Thymus (tissue), 11 donors: ENCODE measurements at regions not wholly inside any gene's neighbourhood (a gene's known extent, or its start where the extent isn't known, plus 50 kb on each side); places are given as distances from the start of the nearest gene placed in this dataset.

Source experiments
- DNase-seq, 9 donors: peaks; one replicate each; pipeline ENCODE4 v3.0.0-alpha.2; 2013; ENCODE audit warnings: low spot score in 9 of 9, low read depth in 6 of 9, missing footprints in 1 of 9
- H3K27ac ChIP-seq, 2 donors: one replicate each; pipeline ENCODE4 v1.5.1; 2013; ENCODE audit warnings: control low read depth in 1 of 2, low read depth in 1 of 2, low read length in 1 of 2, mild to moderate bottlenecking in 1 of 2, moderate library complexity in 1 of 2
- H3K27me3 ChIP-seq, 2 donors: one replicate each; pipeline ENCODE4 v1.5.1; 2013; ENCODE audit warnings: low read length in 1 of 2; ENCODE audit not compliant: control insufficient read depth in 2 of 2, insufficient read depth in 1 of 2
- H3K36me3 ChIP-seq, 2 donors: one replicate each; pipeline ENCODE4 v1.5.1; 2013; ENCODE audit warnings: low read length in 1 of 2, mild to moderate bottlenecking in 1 of 2, moderate library complexity in 1 of 2; ENCODE audit not compliant: control insufficient read depth in 2 of 2, insufficient read depth in 2 of 2
- H3K4me1 ChIP-seq, 2 donors: one replicate each; pipeline ENCODE4 v1.5.1; 2013; ENCODE audit warnings: low read length in 2 of 2; ENCODE audit not compliant: control insufficient read depth in 2 of 2, insufficient read depth in 2 of 2
- H3K4me3 ChIP-seq, 2 donors: one replicate each; pipeline ENCODE4 v1.5.1; 2013; ENCODE audit warnings: low read length in 2 of 2, control low read depth in 1 of 2, mild to moderate bottlenecking in 1 of 2
- H3K9me3 ChIP-seq, 2 donors: one replicate each; pipeline ENCODE4 v1.5.1; 2013; ENCODE audit warnings: low read length in 1 of 2, mild to moderate bottlenecking in 1 of 2; ENCODE audit not compliant: control insufficient read depth in 2 of 2, insufficient read depth in 1 of 2
- WGBS: extraction: QIAGEN DNeasy Blood & Tissue Kit; methylation state at CpG from one replicate; pipeline ENCODE4 v1.1.7; 2013; 5-methylcytosine and 5-hydroxymethylcytosine counted together
- donor health status: healthy.

GRCh38 chr4:123305736-123306135, 90.9 kb upstream of the SPRY1 start:
- 83% methylated on average over 6 of the region's 6 CpGs for WGBS
- Histone ChIP-seq H3K27me3 (no peaks in the 10 kb centered on the region), H3K9me3 (peaks cover 0 to 3% of the 10 kb centered on the region in 2 donors), H3K4me1 (peaks cover 33 to 49% of the 10 kb centered on the region in 2 donors), H3K36me3 (peaks cover 0 to under 1% of the 10 kb centered on the region in 2 donors), H3K4me3 (no peak overlapping the region), H3K27ac (peak overlapping the region; percentile 40 to 92)
- DNase-seq, result peak in 1 of 9 donors; percentile 54

GRCh38 chr4:123306769-123307168, 89.8 kb upstream of the SPRY1 start:
- Histone ChIP-seq H3K4me1 (peaks cover 32 to 50% of the 10 kb centered on the region in 2 donors), H3K4me3 (no peak overlapping the region), H3K27me3 (no peaks in the 10 kb centered on the region), H3K36me3 (peaks cover 0 to 3% of the 10 kb centered on the region in 2 donors), H3K27ac (no peak overlapping the region), H3K9me3 (peaks cover 0 to 3% of the 10 kb centered on the region in 2 donors)
- DNase-seq, result no peak
- whole genome bisulfite sequencing, result 97% methylated on average over 2 of the region's 2 CpGs

- 98% methylated on average over 1 of the region's 1 CpG for whole genome bisulfite sequencing
- no peak overlapping the region for H3K4me3 ChIP-seq
These were observed 87.9 kb upstream of the SPRY1 start for GRCh38 chr4:123308667-123309066.

GRCh38 chr4:123312116-123312515, 84.5 kb upstream of the SPRY1 start:
- H3K36me3 ChIP-seq, result peaks cover 3 to 4% of the 10 kb centered on the region in 2 donors
- no peak overlapping the region for H3K4me3 ChIP-seq
- 33% methylated on average over 1 of the region's 1 CpG for WGBS
- no peaks in the 10 kb centered on the region for H3K27me3 ChIP-seq
- H3K27ac ChIP-seq, result peak overlapping the region in 1 of 2 donors; percentile 33
- peaks cover 9 to 17% of the 10 kb centered on the region in 2 donors for H3K4me1 ChIP-seq
- no peaks in the 10 kb centered on the region for H3K9me3 ChIP-seq
- DNase-seq, result peak in 4 of 9 donors; percentile 45 to 75 (median 47)

More at GRCh38 chr4:123308667-123309066, 87.9 kb upstream of the SPRY1 start:
- Histone ChIP-seq H3K9me3 (no peaks in the 10 kb centered on the region), H3K36me3 (peaks cover 0 to 3% of the 10 kb centered on the region in 2 donors), H3K27me3 (no peaks in the 10 kb centered on the region), H3K27ac (no peak overlapping the region), H3K4me1 (peaks cover 27 to 44% of the 10 kb centered on the region in 2 donors)
- DNase-seq, result no peak

- Histone ChIP-seq H3K4me1 (peaks cover 9 to 17% of the 10 kb centered on the region in 2 donors), H3K27ac (peak overlapping the region in 1 of 2 donors; percentile 4), H3K36me3 (peaks cover 3 to 4% of the 10 kb centered on the region in 2 donors), H3K4me3 (no peak overlapping the region), H3K27me3 (no peaks in the 10 kb centered on the region), H3K9me3 (no peaks in the 10 kb centered on the region)
- 90% methylated on average over 10 of the region's 10 CpGs for WGBS
- DNase-seq, result no peak
These were observed 83.5 kb upstream of the SPRY1 start for GRCh38 chr4:123312951-123313592.

- H3K9me3 ChIP-seq, result no peaks in the 10 kb centered on the region
- WGBS, result 100% methylated on average over 1 of the region's 1 CpG
- peaks cover 3 to 4% of the 10 kb centered on the region in 2 donors for H3K36me3 ChIP-seq
- H3K27me3 ChIP-seq, result no peaks in the 10 kb centered on the region
- peaks cover 9 to 17% of the 10 kb centered on the region in 2 donors for H3K4me1 ChIP-seq
- DNase-seq, result no peak
- no peak overlapping the region for H3K27ac ChIP-seq
- no peak overlapping the region for H3K4me3 ChIP-seq
These were observed 81.0 kb upstream of the SPRY1 start for GRCh38 chr4:123315617-123316016.

GRCh38 chr4:123317211-123317610, 79.4 kb upstream of the SPRY1 start:
- Histone ChIP-seq H3K27ac (no peak overlapping the region), H3K4me1 (peaks cover 2 to 9% of the 10 kb centered on the region in 2 donors), H3K36me3 (peaks cover 0 to 4% of the 10 kb centered on the region in 2 donors), H3K27me3 (no peaks in the 10 kb centered on the region), H3K9me3 (no peaks in the 10 kb centered on the region), H3K4me3 (no peak overlapping the region)
- over 99% methylated on average over 2 of the region's 2 CpGs for WGBS
- no peak for DNase-seq

GRCh38 chr4:123319639-123320038, 77.0 kb upstream of the SPRY1 start:
- peak in 1 of 9 donors; percentile 29 for DNase-seq
- Histone ChIP-seq H3K27me3 (no peaks in the 10 kb centered on the region), H3K4me3 (no peak overlapping the region), H3K9me3 (no peaks in the 10 kb centered on the region), H3K36me3 (peaks cover 0 to 4% of the 10 kb centered on the region in 2 donors), H3K4me1 (no peaks in the 10 kb centered on the region), H3K27ac (no peak overlapping the region)
- 94% methylated on average over 2 of the region's 2 CpGs for WGBS

GRCh38 chr4:123323998-123324397, 72.6 kb upstream of the SPRY1 start:
- H3K36me3 ChIP-seq, result no peaks in the 10 kb centered on the region
- H3K27ac ChIP-seq, result no peak overlapping the region
- no peak overlapping the region for H3K4me3 ChIP-seq
- H3K9me3 ChIP-seq, result no peaks in the 10 kb centered on the region
- WGBS, result over 99% methylated on average over 2 of the region's 2 CpGs
- H3K27me3 ChIP-seq, result no peaks in the 10 kb centered on the region
- H3K4me1 ChIP-seq, result peaks cover 3% of the 10 kb centered on the region in 2 donors
- no peak for DNase-seq
